OCI-M2 (cell line): ENCODE measurements at regions not wholly inside any gene's neighbourhood (a gene's known extent, or its start where the extent isn't known, plus 50 kb on each side); places are given as distances from the start of the nearest gene placed in this dataset.
"Not testable (repeated sequence)": the region's sequence is repeated elsewhere in the genome, so short reads cannot be mapped to it uniquely, and the experiment has no call there.

ENCODE experiments used
- DNase-seq: peaks from one replicate; lab custom pipeline; 2025; ENCODE audit not compliant: unreplicated experiment; lab: John Stamatoyannopoulos, UW

DNA sequence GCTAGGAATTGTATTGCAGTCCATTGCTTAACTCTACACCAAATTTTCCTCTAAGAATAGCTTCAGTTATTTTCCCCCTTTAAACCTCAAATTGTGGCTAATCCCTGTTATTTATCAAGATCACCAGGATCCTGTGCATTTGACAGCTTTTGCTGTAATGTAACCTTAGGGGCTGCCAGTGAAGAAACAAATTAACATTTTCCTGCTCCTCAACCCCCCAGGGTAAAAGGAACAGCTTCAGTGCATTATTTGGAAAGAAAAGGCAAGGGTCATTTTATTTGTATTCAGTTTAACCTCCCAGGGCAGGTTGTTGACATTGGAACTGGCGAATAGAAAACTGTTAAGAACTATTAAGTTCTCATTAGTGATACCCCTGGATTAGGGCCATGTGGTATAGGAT is 57.0 kb downstream of the PCDH20 start:
- DNase-seq: no peak

DNA sequence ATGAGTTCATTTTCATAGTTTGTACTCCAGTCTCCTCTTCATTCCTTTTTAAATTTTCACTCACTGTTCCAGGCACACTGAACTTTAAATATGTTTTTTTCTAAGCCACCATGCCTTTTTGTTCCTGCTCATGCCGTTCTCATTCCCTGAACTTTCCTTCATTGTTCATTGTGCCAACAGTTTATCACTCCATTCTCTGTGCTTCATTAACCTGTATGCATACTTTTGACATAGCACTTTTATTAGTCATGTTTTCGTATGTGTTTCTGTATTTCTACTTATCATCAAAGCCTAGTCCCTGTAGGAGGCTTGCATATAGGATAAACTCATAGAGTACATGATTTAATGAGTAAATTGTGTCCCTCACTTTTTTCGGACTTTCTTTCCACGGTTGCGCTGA is 65.3 kb downstream of the PCDH20 start:
- no peak for DNase-seq

DNA sequence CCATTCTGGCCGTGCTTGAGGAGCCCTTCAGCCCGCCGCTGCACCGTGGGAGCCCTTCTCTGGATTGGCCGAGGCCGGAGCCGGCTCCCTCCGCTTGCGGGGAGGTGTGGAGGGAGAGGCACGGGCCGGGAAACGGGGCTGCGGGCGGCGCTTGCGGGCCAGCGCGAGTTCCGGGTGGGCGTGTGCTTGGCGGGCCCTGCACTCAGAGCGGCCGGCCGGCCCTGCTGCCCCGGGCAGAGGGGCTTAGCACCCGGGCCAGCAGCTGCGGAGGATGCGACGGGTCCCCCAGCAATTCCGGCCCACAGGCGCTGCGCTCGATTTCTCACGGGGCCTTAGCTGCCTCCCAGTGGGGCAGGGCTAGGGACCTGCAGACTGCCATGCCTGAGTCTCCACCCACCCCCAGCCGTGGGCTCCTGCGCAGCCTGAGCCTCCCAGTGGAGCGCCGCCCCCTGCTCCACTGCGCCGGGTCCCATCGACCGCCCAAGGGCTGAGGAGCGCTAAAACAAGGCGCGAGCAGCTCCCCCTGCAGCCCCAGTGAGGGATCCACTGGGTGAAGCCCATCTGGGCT is 76.5 kb downstream of the PCDH20 start:
- DNase-seq: no peak

DNA sequence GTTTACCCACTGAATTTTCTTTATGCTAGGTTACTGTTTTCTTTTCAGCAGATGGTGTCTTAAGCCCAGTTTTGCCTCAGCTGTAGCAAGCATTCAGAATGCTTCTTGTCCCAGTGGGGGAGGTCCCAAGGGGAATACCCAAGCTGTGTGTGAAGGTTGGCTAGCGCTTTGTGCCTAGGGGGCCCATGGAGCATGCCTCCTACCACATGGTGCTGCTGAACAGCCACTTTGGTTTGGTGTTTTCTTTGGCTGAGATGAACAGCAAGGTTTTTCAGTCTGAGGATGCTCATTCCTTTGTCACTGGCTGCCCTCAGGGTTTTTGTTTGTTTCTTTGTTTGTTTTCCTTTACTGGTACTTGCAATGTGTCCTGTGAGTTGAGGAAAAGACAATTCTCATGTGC is 99.0 kb downstream of the PCDH20 start:
- DNase-seq: no peak

DNA sequence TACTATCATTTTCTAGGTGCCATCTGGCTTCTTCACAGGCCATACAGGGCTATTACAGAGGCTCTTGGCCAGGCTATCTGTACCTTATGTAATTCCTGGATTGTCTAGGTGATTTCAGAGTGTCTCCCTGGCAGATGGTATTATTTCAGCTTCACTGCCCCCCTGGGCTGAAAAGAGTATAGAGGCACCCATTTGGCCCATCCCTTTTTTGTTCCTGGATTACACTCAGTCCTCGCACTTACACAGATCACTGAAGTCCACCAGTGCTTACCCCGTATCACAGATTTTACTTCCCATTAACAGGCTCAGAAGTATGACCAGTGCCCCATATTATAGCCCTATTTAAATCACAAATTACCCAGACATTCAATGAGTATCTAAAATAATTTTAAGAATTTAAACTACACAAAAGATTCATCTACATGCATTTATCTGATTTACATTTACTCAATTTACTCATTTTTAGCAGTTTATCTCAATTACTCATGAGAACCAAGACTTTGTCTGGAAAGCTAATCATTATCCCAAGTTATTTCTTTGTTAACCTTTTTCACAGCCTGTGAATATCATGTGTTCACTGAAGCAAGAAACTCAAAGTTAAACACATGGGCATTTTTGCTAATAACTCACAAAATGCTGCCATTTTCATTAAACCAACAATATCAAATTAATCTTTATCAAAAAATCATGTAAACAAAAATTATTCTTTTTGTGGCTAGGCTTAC is 121.0 kb downstream of the PCDH20 start:
- DNase-seq: no peak

DNA sequence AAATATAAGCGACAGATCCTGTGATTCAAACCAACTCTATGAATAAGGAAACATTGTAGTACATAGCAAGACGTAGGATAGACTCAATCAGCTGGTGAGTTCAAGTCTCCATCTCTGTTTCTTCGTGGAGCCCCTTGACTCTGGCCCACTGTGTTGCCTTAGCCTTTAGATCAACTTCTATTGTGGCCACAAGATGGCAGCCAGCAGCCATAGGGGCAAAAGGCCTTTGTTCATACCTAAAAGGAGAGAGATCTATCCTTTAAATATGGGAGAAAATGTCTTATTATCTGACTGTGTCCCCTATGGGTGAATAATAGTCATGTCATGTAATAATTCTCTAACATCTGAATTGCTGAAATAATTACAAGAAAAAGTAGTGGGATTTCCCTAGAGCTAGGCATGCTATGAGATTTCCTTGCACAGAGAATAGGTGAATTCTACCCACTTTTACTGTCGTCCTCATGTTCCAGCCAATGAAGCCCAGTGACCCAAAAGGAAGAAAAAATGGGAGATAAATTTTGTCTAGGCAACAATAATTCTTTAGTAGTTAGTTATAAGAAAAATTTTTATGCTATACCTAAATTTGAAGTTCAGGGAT is 129.4 kb downstream of the PCDH20 start:
- no peak for DNase-seq

DNA sequence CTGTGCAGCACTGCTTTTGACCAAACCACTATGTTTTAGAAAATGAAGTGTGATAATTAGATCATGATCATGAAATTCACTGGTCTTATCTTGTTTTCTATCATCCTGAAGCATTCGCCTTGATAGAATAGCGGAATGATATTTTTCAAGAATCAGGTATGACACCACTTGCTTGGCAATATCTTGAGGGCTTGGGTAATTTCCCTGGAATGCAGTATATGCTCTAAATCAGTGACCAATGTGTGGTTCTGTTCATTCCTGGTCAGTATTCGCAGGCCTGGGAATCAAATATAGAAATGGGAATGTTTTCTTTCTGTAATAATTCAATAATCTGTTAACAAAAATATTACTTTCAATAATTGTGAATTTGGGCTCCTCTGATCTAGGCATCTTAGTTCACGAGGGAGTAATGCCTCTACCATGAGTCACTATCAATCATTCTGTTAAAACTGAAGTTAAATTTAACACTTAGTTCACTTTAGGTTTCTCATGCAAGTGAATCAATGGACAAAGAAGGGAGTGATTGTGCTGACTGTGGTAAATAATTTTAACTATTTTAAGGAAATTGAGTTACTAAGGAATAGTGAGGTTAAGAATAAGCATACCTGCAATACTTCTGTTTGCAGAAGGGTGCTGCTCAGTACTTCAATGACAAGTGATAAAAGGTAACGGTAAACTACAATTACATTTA is 137.9 kb downstream of the PCDH20 start:
- no peak for DNase-seq

DNA sequence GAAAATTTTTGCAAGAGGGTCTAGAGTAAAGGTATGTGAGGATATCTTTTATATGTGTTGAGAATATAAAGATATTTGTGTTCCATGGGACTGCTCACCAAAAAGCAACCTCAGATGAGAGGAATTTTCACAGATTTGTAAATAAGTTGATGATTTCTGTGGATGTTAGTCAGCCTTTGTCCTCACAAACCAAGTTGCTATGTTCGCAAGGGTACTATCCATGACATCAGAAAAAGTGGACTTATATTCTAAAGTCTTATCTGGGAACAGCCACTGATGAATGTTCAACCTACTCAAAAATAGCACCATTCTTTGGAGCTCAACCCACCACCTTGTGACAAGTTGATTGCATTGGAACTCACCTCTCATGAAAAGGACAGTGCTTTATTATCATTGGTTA is 138.6 kb downstream of the PCDH20 start:
- DNase-seq: no peak

DNA sequence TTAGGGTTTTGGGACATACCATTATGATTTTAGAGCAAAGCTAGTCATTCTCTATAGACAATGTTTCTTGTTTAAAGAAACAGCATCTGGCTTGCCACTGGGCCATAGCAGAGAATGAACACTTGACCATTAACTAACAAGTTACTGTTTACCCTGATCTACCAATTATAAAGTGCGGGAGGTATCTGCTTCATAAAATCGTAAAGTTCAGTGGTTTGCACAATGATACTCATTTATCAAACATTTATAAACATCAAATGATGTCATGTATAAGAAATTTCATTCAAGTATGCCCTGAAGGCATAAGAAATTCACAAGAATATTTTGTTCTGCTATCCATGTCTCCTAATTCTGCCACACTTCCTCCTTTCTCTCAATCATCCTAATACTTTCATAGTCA is 139.2 kb downstream of the PCDH20 start:
- no peak for DNase-seq

DNA sequence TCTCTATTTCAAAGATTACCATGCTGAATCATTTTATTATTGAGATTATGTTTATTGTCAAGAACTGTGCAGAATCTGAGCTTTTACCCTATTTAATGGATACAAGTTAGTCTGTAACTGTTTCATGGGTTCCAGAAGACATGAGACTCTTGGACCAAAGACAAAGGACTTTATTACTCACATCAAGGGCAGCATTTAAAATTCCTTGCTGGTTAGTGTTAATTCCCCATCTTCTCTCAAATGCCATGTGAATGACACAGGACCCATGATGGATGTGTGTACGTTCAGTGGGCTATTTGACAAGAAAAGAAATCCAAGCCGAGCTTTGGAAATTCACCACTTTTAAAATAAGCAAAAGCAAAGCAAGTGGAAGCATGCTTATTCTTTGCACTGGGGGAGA is 139.9 kb downstream of the PCDH20 start:
- no peak for DNase-seq

DNA sequence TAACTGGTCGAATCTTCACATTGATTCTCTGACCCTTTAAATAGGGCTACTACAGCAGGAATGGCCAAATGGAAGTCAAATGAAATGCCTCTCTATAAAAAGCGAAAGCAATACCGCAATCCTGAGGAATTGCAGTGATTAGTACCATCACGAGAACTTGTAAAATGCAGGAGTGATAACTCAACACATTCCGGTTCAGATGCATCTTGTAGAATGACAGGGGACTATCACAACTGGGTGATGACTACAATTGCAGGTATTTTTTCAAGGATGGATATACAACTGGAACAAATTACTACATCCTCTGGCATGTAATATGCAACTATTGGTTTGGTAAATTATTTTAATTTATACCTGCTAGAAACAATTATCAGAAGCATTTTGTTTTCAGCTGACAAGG is 140.4 kb downstream of the PCDH20 start:
- DNase-seq: no peak

DNA sequence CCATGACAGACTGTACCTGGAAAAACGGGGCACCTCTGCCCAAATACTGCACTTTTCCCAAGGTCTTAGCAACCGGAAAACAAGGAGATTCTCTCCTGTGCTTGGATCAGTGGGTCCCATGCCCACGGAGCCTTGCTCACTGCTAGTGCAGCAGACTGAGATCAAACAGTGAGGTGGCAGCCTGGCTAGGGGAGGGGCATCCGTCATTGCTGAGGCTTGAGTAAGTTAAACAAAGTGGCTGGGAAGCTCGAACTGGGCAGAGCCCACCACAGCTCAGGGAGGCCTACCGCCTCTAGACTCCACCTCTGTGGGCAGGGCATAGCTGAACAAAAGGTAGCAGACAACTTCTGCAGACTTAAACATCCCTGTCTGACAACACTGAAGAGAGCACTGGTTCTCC is 148.8 kb downstream of the PCDH20 start:
- not testable (repeated sequence) for DNase-seq

DNA sequence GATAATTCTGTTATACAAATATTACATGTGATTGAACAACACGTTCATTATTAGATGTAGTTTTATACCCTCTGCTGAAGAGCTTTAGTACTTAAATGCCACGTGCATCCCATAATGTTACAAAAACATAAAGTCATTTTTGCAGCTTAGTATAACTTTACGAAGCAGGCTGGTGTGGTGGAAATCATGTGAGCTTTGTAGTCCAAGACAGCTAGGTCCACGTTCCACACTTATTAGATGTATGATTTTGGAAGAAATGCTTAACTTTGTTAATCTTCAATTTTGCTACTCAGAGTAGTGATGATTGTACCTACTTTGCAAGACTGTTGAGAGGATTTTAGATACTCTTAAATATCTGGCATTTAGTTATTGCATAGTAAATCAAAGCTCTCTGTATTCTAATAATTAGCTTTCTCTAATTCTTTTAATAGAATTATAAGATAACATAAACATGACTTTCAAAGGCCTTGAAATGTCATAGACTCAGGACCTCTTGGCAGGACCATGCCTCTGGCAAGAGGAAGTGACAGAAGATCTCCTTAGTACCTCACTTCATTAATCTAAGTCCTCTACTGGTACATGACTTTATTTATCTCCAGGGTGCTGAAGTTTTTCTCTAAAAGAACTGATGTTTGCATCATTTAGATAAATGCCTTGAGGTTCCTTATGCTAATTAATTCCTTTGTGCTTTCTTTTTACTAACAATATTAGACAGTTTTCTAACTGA is 153.7 kb downstream of the PCDH20 start:
- no peak for DNase-seq

DNA sequence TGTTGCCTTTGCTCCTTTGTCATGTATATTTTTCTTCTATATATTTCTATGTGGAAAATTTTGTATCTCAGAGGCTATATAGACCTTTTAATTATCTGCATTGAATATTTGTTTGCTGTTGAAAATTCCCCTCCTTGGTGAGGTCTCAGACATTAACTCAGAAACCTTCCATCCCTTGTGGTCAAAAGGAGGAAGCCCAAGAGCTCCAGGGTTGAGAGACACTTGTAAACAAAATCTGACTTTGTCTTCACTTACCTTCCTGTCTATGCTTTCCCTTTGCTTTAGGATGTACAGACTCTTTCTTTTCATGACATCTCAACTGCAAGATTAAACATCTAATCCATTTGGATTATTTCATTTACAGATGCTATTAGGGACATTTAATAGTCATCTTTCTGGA is 157.5 kb downstream of the PCDH20 start:
- DNase-seq: no peak

DNA sequence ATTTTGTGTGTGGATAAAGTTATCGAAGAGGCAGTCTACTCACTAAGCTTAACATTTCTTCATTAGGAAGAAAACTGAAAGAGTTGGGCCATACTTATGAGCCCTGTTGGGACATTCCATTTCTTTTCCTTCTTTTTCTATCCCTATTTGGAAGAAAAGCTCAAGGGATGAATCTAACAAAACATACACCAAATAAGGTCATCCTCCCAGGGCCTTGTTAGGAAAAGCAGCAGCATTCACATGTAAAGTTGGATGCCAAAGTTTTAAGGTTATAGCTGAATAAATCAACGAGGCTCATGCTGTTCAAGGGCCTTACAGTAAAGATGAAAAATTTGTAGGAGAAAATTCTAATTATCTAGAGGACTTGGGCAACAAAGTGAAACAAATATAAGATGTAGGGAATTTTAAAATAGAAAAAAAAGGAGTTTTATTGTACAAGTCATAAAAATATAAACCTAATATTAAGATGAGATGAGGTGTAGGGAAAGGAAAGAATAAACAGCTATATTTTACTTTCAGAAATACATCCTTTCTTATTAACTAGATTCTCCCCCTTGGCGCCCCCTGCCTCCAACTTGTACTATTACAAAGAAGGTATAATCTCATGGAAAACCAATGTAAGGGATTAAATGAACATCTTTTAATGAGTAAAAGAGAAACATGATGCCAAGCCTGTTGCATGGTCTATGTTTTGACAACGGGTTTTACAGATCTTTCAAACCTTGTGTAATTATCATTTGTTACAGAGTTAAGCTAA is 160.4 kb downstream of the PCDH20 start:
- DNase-seq: no peak

DNA sequence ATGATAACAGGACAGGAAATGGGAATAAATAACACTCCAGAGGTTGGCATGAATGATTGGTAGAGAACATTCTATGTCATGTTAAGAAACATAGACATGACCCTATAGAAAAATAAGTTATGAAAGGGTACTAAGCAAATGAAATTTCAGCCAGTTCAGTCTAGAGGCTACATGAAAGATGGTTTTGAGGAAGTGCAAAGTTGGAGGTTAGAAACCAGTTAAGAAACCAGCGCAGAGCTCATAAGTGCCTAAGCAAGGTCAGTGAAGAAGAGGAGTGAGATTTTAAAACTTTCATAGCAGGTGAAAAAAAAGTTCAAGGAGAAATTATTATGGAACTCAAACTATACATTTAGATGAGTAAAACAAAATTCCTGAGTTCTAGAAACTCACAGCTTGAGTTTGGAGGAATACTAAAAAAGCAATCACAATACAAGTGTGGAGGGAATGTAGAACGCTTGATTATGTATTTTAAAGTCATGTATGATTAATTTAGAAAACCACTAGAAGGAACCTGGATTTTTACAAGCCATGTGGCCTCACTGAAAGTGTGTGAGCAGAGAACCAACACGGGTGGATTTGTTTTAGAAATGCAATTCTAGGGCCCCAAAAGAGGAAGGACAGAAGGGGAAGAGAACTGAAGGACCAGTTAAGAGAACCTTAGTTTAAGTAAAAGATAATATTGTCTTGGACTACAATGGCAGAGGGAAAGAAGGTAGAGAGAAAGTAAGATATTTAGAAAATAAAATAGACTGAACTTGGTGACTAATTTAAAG is 162.4 kb downstream of the PCDH20 start:
- DNase-seq: no peak

DNA sequence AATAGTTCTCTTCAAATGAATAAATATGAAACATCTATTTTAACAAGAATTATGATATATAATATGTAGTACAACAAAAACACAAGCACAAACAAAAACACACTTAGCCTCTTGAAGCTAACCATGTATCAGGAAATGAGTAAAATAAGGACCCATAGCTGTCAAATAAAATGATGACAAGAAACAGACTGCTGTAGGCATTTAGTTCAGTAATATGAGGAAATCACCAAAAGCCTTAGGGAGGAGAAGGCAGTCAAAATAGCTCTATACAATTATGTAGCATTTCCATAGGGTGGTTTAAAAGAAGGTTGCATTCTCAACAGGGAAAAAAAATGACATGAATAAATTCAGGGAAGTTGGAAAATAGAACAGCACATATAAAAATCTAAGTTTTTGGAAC is 163.4 kb downstream of the PCDH20 start:
- DNase-seq: no peak

DNA sequence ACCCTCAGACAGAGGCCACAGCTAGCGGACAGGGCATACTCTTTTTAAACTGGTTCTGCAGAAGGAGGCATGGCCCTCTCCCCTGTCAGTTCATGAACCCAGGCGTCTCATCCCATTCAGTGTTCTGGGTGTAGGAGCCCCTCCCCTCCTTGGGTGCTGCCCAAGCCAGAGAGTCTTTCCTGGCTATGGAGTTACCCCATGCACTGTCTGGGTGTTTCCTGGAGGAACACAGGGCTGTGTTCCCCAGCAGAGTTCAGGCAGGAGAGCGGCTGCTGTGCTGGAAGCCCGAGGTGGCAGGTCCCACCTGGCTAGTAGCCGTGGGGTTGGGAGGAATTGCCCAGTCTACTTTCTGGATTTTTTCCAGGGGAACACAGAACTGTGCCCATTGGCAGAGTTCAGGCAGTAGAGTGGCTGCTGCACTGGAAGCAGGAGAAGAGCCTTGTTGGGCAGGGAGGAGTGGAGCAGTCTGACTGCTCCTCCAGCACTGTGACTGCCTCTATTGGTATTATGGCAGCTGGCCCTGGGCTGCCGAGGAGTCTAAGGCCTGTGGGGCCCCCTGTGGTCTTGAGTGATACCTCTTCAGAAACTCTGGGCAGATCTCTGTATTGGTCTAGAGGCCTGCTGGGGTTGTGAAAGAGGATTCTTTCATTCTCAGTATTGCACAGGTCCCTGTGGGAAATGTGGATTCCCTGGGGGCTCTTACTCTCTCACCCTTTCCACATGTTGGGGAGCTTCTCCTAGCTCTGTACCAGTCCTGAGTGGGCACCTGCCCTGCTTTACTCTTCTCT is 168.3 kb downstream of the PCDH20 start:
- DNase-seq: no peak

DNA sequence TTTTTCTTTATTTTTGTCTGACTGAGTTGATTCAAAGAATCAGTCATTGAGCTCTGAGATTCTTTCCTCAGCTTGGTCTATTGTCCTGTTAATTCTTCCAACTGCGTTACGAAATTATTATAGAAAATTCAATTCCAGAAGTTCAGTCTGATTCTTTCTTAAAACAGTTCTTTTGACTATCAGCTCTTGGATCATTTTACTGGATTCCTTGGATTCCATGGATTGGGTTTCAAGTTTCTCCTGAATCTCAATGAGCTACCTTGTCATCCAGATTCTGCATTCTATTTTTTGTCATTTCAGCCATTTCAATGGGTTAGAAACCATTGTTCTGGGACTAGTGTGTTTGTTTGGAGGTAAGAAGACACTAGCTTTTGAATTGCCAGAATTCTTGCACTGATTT is 169.3 kb downstream of the PCDH20 start:
- DNase-seq: no peak
